ENCODE measurements at regions not wholly inside any gene's neighbourhood (a gene's known extent, or its start where the extent isn't known, plus 50 kb on each side); places are given as distances from the start of the nearest gene placed in this dataset.

DNA sequence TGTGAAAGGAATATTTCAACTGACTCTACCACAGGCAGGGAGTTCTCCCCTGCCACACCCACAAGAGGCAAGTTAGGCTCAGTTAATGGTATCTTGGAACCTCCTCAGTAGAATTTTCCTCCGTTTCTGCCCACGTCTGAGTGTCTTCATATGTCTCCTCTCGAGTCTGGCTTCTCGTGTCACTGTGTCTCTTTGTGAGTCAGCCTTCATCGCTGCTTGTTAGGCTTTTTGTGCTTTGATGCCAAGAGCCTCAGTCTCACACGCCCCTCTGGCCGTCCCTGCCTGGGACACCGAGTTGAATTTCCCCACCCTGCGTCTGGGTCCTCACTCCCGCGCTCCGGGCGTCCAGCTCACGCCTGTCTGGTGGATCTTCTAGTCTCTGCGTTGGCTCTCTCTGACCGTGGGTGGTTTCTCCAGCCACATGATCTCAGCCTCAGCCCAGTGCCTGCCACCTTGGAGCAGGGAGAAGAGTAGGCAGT, 125.7 kb upstream of the GADD45A start:
- intact Hi-C loops (cut with micrococcal nuclease; ENCODE audit: unreplicated experiment) (no loop called here), in situ Hi-C loops (cut with MboI) (loop anchor here (5.0 kb wide), 1 partner anchor 203 kb away; no protein-coding TSS in a partner anchor)
- BruUV-seq (replicated peaks) = no TSS peak
- ChIA-PET RAD21 (ENCODE audit: unreplicated experiment) (interaction anchor here (1.3 to 6.1 kb wide), 4 partner anchors 22 to 202 kb away, joined by 4 to 86 read pairs (median 27); no protein-coding TSS in a partner anchor), CTCF (interaction anchor here (0.6 to 11.5 kb wide), 6 partner anchors 23 to 452 kb away, joined by 3 to 227 read pairs (median 14); no protein-coding TSS in a partner anchor), POLR2A (interaction anchor here (1.0 to 1.3 kb wide), 2 partner anchors 126 to 182 kb away, joined by 4 to 5 read pairs; partner anchors contain the start of gene GADD45A), SMC1A (ENCODE audit: uncharacterized antibody, unreplicated experiment) (interaction anchor here (1.2 to 11.5 kb wide), 4 partner anchors 25 to 199 kb away, joined by 3 to 205 read pairs (median 5); partner anchors contain the start of gene GADD45A)
- DNase-seq (ENCODE audit: low read depth, low spot score) (no peak), ATAC-seq (no peak), FAIRE-seq (no peak)
- Histone ChIP-seq H3K79me2 (ENCODE audit: control insufficient read depth, insufficient read depth, low read length) (no peaks in the 10 kb centered on the region), H2AFZ (ENCODE audit: control insufficient read depth, low read depth, low read length) (no peak overlapping the region), H3K27ac (ENCODE audit: control insufficient read depth, insufficient read depth) (no peak overlapping the region), H3K4me1 (ENCODE audit: control insufficient read depth, insufficient read depth, low read length) (no peaks in the 10 kb centered on the region; the same call in 1 of the 2 replicates), H3K4me3 (no peak overlapping the region), H3K4me2 (ENCODE audit: control insufficient read depth, insufficient read depth) (no peak overlapping the region), H3K36me3 (ENCODE audit: control insufficient read depth in 2 of 2, insufficient read depth in 2 of 2, low read length in 1 of 2) (no peaks in the 10 kb centered on the region), H4K20me1 (ENCODE audit: control insufficient read depth, insufficient read depth) (no peaks in the 10 kb centered on the region), H3K27me3 (replicated peaks in 1 of 2; ENCODE audit: control insufficient read depth in 2 of 2, insufficient read depth in 2 of 2, low read length in 1 of 2) (no peaks in the 10 kb centered on the region; a peak in 1 of 4 replicates), H3K9me3 (replicated peaks; ENCODE audit: control insufficient read depth, insufficient read depth, low read length) (no peaks in the 10 kb centered on the region; the same call in 2 of the 3 replicates), H3K9ac (ENCODE audit: control insufficient read depth, insufficient read depth, low read length) (no peak overlapping the region)
- 61% methylated on average over 16 of the region's 16 CpGs for WGBS (ENCODE audit: insufficient coverage, insufficient replicate concordance, low lambda C conversion rate, missing lambda C conversion rate)
- TF ChIP-seq, protein P1, sequence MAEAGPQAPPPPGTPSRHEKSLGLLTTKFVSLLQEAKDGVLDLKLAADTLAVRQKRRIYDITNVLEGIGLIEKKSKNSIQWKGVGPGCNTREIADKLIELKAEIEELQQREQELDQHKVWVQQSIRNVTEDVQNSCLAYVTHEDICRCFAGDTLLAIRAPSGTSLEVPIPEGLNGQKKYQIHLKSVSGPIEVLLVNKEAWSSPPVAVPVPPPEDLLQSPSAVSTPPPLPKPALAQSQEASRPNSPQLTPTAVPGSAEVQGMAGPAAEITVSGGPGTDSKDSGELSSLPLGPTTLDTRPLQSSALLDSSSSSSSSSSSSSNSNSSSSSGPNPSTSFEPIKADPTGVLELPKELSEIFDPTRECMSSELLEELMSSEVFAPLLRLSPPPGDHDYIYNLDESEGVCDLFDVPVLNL (IDR thresholded peaks at IDR 0.05; ENCODE audit: low read depth, low read length) = no peak
- TF ChIP-seq FOS (IDR thresholded peaks at IDR 0.05; ENCODE audit: borderline replicate concordance, extremely low read depth, insufficient read length) = no peak
- no peak for TF ChIP-seq MXI1 (IDR thresholded peaks at IDR 0.05; ENCODE audit: low read depth, low read length)
- TF ChIP-seq ZSCAN29 (IDR thresholded peaks at IDR 0.05) = no peak
- TF ChIP-seq TBL1XR1 (IDR thresholded peaks at IDR 0.05; ENCODE audit: low read depth, low read length) = no peak
- TF ChIP-seq DPF2 (IDR thresholded peaks at IDR 0.05) = no peak
- no peak for TF ChIP-seq ZNF622 (IDR thresholded peaks at IDR 0.05)
- TF ChIP-seq FOXM1 (IDR thresholded peaks at IDR 0.05; ENCODE audit: low read depth, low read length) = no peak
- no peak for TF ChIP-seq WRNIP1 (IDR thresholded peaks at IDR 0.05; ENCODE audit: borderline replicate concordance, low read depth, low read length)
- no peak for TF ChIP-seq EP300 (IDR thresholded peaks at IDR 0.05; ENCODE audit: borderline replicate concordance in 1 of 2, control insufficient read depth in 1 of 2, low read depth in 2 of 2, low read length in 2 of 2)
- TF ChIP-seq RCOR1 (conservative IDR thresholded peaks at IDR 0.05; ENCODE audit: low read depth, low read length) = no peak
- no peak for TF ChIP-seq SREBF2 (IDR thresholded peaks at IDR 0.05; ENCODE audit: low read length)
- no peak for TF ChIP-seq SREBF1 (IDR thresholded peaks at IDR 0.05; ENCODE audit: low read length)
- TF ChIP-seq NFYB (IDR thresholded peaks at IDR 0.05; ENCODE audit: insufficient read depth, low read depth, low read length) = no peak
- no peak for TF ChIP-seq NFIC (IDR thresholded peaks at IDR 0.05; ENCODE audit: low read depth, low read length)
- TF ChIP-seq BACH1 (IDR thresholded peaks at IDR 0.05; ENCODE audit: borderline replicate concordance) = no peak
- no peak for TF ChIP-seq ZNF274 (IDR thresholded peaks at IDR 0.05; ENCODE audit: insufficient read depth, insufficient read length)
- TF ChIP-seq, protein P2, sequence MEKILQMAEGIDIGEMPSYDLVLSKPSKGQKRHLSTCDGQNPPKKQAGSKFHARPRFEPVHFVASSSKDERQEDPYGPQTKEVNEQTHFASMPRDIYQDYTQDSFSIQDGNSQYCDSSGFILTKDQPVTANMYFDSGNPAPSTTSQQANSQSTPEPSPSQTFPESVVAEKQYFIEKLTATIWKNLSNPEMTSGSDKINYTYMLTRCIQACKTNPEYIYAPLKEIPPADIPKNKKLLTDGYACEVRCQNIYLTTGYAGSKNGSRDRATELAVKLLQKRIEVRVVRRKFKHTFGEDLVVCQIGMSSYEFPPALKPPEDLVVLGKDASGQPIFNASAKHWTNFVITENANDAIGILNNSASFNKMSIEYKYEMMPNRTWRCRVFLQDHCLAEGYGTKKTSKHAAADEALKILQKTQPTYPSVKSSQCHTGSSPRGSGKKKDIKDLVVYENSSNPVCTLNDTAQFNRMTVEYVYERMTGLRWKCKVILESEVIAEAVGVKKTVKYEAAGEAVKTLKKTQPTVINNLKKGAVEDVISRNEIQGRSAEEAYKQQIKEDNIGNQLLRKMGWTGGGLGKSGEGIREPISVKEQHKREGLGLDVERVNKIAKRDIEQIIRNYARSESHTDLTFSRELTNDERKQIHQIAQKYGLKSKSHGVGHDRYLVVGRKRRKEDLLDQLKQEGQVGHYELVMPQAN (conservative IDR thresholded peaks at IDR 0.05) = no peak
- no peak for TF ChIP-seq KAT2A (conservative IDR thresholded peaks at IDR 0.05; ENCODE audit: control insufficient read depth, low read depth, low read length)

All from GM12878 (cell line).